ENCODE measurements at regions not wholly inside any gene's neighbourhood (a gene's known extent, or its start where the extent isn't known, plus 50 kb on each side); places are given as distances from the start of the nearest gene placed in this dataset.

GRCh38 chr2:236706288-236706687 is 136.7 kb downstream of the ACKR3 start:
- in situ Hi-C loops (cut with HindIII; ENCODE audit: extremely low pct_ligation_motif_present, low pct_unique_long_range_greater_than_20kb) = no loop called here
- no peak for ATAC-seq
- 39% methylated on average over 6 of the region's 7 CpGs for WGBS (ENCODE audit: low lambda C conversion rate)

More at GRCh38 chr2:236706288-236706687, 136.7 kb downstream of the ACKR3 start:
- Histone ChIP-seq H3K9ac (ENCODE audit: insufficient read depth, low read depth, low read length) (no peak overlapping the region), H3K4me1 (ENCODE audit: insufficient read depth, low read length) (no peaks in the 10 kb centered on the region), H2AFZ (ENCODE audit: low read length) (no peak overlapping the region), H3K27me3 (ENCODE audit: control insufficient read depth in 1 of 2, insufficient read depth in 2 of 2, low read length in 2 of 2) (peaks cover 0 to 3% of the 10 kb centered on the region in 2 experiments; a peak in 1 of 5 replicates), H3K27ac (ENCODE audit: extremely low read length, insufficient read depth, low read length) (no peak overlapping the region), H3K79me2 (ENCODE audit: insufficient read depth, low read length) (no peaks in the 10 kb centered on the region), H3K4me3 (replicated peaks in 1 of 3; ENCODE audit: insufficient read depth in 1 of 3, low read depth in 2 of 3, low read length in 3 of 3) (no peak overlapping the region), H4K20me1 (ENCODE audit: insufficient read depth, low read length) (no peaks in the 10 kb centered on the region), H3K36me3 (replicated peaks in 1 of 2; ENCODE audit: control insufficient read depth in 1 of 2, insufficient read depth in 2 of 2, low read length in 2 of 2) (no peaks in the 10 kb centered on the region), H3K4me2 (ENCODE audit: low read depth, low read length) (no peak overlapping the region), H3K9me3 (ENCODE audit: low read length) (no peaks in the 10 kb centered on the region)
- ChIA-PET POLR2A (no interaction called here), CTCF (ENCODE audit: low intra/inter-chr PET ratio, low total read pairs) (no interaction called here)
- FAIRE-seq (no peak), DNase-seq (ENCODE audit: low spot score) (no peak)
- intact Hi-C loops (cut with micrococcal nuclease; ENCODE audit: unreplicated experiment) = no loop called here
- TF ChIP-seq GFI1 (CRISPR knock-in tag; IDR thresholded peaks at IDR 0.05; ENCODE audit: borderline replicate concordance) (no peak), NCOR1 (IDR thresholded peaks at IDR 0.05; ENCODE audit: borderline replicate concordance, low read length) (no peak), HHEX (CRISPR knock-in tag; IDR thresholded peaks at IDR 0.05) (no peak), ZSCAN5A (CRISPR knock-in tag; IDR thresholded peaks at IDR 0.05; ENCODE audit: borderline replicate concordance) (no peak), FOXC1 (CRISPR knock-in tag; IDR thresholded peaks at IDR 0.05; ENCODE audit: borderline replicate concordance) (no peak), ZFYVE20 (CRISPR knock-in tag; IDR thresholded peaks at IDR 0.05; ENCODE audit: borderline replicate concordance, low read depth) (no peak), TRIM24 (CRISPR knock-in tag; IDR thresholded peaks at IDR 0.05) (no peak), ZNF619 (CRISPR knock-in tag; IDR thresholded peaks at IDR 0.05) (no peak), TRIM22 (IDR thresholded peaks at IDR 0.05) (no peak), ZNF143 (CRISPR knock-in tag; IDR thresholded peaks at IDR 0.05) (no peak), SAP130 (CRISPR knock-in tag; IDR thresholded peaks at IDR 0.05; ENCODE audit: low read depth) (no peak), CEBPG (CRISPR knock-in tag; IDR thresholded peaks at IDR 0.05) (no peak), TOPORS (CRISPR knock-in tag; IDR thresholded peaks at IDR 0.05) (no peak), DMTF1 (CRISPR knock-in tag; IDR thresholded peaks at IDR 0.05) (no peak), PITX1 (CRISPR knock-in tag; IDR thresholded peaks at IDR 0.05) (no peak), ATF1 (CRISPR knock-in tag; IDR thresholded peaks at IDR 0.05) (no peak)
- no TSS peak for BruUV-seq (replicated peaks)

Measured in HepG2 (cell line).